ES-I3 (cell line): ENCODE measurements at regions not wholly inside any gene's neighbourhood (a gene's known extent, or its start where the extent isn't known, plus 50 kb on each side); places are given as distances from the start of the nearest gene placed in this dataset.

Experiments
- H3K36me3 ChIP-seq: 2 replicates; pipeline ENCODE4 v1.6.1; 2013; ENCODE audit warnings: mild to moderate bottlenecking, low read length, control low read depth, moderate library complexity; ENCODE audit not compliant: insufficient read depth
- H3K4me1 ChIP-seq: 2 replicates; pipeline ENCODE4 v1.6.1; 2013; ENCODE audit warnings: mild to moderate bottlenecking, control low read depth, low read length; ENCODE audit not compliant: insufficient read depth
- H3K9ac ChIP-seq: 2 replicates; pipeline ENCODE4 v1.6.1; 2013; ENCODE audit warnings: low read depth, mild to moderate bottlenecking, low read length, moderate library complexity
- H3K9me3 ChIP-seq: 2 replicates; pipeline ENCODE4 v1.6.1; 2013; ENCODE audit warnings: mild to moderate bottlenecking, low read length, moderate library complexity; ENCODE audit not compliant: control insufficient read depth, insufficient read depth

DNA sequence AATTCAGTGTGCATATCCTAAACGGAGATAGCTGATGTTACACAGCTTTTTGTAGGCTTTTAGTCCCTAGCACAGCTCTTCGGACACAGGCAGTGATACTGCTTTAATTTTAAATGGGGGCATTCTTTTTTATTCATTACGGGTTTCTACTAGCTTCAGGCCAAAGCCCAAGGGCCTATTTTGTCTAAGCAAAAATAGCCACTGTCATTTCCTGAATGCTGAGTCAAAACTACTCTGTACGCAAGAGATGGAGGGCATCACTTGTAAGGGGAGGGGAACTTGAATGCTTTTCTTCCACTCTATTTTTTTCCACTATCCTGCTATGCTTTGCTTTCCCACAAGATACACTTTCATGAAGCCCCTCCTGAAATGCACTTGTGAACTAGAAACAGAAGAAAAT is 360.7 kb downstream of the PMP22 start:
- no peaks in the 10 kb centered on the region for H3K36me3 ChIP-seq
- no peaks in the 10 kb centered on the region for H3K9me3 ChIP-seq
- no peak overlapping the region for H3K9ac ChIP-seq
- no peaks in the 10 kb centered on the region for H3K4me1 ChIP-seq

DNA sequence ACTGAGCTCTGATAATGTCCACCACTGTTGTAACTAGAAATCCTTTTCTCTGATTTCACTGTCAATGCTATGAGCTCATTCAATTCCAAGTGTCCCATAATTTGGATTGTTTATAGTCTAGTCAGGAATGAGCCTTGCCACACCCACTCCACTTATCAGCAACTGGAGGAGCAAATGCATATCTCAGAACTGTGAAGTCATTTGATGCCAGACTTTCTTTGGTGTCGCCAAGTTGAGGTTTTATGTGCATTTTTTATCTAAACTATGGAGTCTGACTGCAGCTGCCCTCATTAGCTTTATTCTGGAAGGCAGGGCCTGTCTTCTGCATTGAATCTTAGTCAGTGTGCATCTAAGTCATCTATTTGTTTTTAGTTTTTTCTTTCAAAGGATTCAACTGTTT is 361.3 kb downstream of the PMP22 start:
- Histone ChIP-seq H3K9ac (no peak overlapping the region), H3K36me3 (no peaks in the 10 kb centered on the region), H3K4me1 (no peaks in the 10 kb centered on the region), H3K9me3 (no peaks in the 10 kb centered on the region)

DNA sequence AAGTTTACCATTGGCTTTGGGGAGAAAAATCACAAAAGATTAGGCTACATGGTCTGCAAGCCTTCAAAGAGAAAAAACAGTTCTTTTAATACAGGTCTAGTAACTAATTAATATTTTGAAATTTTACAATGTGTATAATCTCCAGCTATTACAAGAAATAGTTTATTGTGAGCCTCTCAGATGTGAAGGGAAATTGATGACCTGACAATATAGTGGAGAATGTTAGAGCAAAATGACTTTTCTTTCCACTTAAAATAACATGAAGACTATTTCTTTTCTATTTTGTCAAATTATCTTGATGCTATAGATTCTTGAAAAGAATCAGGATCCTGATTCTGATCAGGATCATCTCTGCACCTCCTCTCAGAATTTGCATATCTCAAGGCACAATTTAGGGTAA is 362.3 kb downstream of the PMP22 start:
- no peaks in the 10 kb centered on the region for H3K4me1 ChIP-seq
- H3K9ac ChIP-seq, result no peak overlapping the region
- H3K36me3 ChIP-seq, result no peaks in the 10 kb centered on the region
- no peaks in the 10 kb centered on the region for H3K9me3 ChIP-seq

DNA sequence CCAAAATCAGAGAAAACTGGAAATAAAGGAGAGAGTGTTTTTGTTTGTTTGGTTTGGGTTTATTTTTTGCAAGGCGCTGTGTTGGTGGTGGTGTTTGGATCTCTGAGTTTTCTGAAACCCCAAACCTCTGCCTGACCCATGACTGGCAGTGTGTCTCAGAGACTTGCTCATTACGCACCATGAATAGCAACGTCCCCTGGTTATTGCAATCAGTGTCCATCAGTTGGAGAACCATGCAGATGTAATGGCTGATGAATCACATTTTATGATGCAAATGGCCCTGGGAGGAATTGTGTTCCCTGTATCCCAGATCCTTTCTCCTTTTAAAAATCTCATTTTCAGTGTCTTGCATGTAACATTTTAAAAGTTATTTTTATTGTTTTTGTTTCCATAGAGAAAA is 362.8 kb downstream of the PMP22 start:
- no peaks in the 10 kb centered on the region for H3K36me3 ChIP-seq
- no peaks in the 10 kb centered on the region for H3K4me1 ChIP-seq
- no peaks in the 10 kb centered on the region for H3K9me3 ChIP-seq
- no peak overlapping the region for H3K9ac ChIP-seq

DNA sequence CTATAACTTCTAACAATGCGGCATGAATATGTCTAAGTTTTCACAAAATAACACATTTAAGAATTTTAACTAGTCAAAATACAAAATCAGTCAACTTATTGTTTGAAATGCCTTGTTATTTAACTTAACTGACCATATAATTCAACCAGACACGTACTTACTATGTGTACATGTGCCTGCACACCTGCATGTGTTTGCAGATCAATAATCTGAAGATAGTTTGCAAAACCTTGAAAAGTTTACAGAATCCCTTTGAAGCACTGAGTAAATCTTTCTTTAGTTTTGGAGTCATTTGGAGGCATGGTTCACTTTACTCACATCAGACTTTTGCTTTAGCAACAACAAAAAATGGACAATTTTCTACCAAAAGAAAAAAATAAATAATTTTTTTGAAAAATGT is 363.8 kb downstream of the PMP22 start:
- no peak overlapping the region for H3K9ac ChIP-seq
- no peaks in the 10 kb centered on the region for H3K36me3 ChIP-seq
- H3K4me1 ChIP-seq, result no peaks in the 10 kb centered on the region
- no peaks in the 10 kb centered on the region for H3K9me3 ChIP-seq

DNA sequence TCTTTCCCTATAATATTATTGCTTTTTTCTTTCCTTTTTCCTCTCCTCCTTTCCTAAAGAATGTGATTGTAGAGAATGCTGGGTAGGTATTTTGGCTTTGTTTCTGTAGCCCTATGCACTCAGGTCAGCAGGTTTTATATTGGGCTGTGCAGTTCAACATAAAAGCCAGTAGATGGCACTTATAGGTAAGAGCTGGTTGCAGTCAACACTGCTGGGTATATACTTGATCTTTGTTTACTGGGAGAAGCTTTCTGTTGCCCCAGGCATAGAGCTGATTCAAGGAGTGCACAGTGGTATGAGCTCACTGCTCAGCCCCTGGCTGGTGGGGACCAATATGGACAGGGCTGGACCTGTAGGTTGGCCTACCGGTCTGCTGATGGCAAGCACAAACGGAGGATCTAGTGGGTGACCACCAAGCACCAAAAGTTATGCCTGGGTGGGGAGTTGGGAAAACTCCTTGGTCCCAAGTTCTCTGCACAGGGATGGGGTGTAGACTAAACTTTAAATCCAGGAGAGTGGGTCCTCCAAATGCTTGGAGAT is 378.9 kb downstream of the PMP22 start:
- H3K4me1 ChIP-seq, result no peaks in the 10 kb centered on the region
- no peaks in the 10 kb centered on the region; the same call in none of the 2 replicates for H3K9me3 ChIP-seq
- no peak overlapping the region for H3K9ac ChIP-seq
- H3K36me3 ChIP-seq, result no peaks in the 10 kb centered on the region

DNA sequence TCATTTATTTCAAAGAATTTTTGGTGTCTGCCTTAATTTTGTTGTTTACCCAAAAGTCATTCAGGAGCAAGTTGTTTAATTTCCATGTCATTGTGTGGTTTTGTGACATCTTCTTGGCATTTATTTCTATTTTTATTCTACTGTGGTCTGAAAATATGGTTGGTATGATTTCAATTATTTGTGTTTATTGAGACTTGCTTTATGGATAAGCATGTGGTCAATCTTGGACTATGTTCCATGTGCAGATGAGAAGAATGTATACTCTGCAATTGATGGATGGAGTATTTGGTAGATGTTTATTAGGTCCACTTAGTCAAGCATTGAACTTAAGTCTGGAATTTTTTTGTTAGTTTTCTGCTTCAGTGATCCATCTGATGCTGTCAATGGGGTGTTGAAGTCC is 383.0 kb downstream of the PMP22 start:
- Histone ChIP-seq H3K9ac (no peak overlapping the region), H3K36me3 (no peaks in the 10 kb centered on the region), H3K4me1 (no peaks in the 10 kb centered on the region), H3K9me3 (no peaks in the 10 kb centered on the region; the same call in none of the 2 replicates)

DNA sequence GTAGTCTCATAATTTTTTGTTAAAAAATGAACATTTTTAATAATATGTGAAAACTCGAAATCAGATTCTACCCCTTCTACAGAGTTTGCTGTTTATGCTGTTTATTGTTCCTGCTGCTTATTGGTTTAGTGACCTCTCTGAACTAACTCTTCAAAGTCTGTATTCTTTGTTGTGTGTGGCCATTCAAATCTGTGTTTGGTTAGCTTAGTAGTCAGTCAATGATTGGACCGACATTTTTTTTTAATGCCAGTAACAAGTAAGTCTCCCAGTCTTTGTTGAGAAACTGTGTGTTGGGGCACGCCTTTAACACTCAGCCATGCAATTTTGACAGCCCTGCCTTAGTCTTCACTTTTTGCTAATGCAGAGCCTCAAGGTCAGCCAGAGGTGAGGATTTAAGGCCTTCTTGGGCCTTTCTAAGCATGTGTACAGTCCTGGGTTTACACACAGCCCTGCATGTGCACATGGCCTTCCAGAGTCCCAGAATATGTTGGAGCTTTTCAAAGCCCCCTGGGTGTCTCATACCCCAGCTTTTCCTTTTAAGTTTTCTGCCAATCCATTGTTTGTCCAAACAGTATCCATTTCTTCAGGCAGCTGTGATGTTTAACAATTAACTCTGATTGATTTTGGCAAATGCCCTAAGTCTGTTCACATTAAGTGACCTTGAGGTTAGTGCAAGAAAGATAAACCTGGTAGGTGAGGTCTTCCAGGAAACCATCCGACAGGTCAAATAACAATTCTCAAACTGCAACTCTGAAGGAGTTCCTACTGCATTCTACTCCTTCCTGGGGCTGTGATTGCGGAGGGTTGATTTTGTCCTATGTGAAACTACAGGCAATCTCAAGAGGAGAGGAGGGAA is 389.3 kb downstream of the PMP22 start:
- no peak overlapping the region for H3K9ac ChIP-seq
- H3K36me3 ChIP-seq, result no peaks in the 10 kb centered on the region
- no peaks in the 10 kb centered on the region for H3K4me1 ChIP-seq
- H3K9me3 ChIP-seq, result no peaks in the 10 kb centered on the region; the same call in 1 of the 2 replicates

DNA sequence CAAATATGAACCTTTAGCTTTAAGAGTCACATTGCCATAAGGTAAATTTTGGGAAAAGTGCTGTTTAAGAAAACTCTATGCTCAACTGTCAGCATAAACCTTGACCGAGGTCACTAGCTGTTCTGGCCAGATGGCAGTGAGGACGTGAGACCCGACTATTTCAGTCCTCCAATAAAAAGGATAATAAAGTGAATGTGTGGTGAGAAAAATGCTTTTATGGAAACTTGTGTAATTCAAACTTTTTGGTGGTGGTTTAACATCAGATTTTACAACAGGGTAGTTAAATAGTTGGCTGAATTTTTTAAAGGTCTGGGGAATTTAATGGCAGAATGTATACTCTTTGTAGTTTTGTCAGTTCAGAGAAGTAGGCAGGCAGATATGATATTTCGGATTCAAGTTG is 391.1 kb downstream of the PMP22 start:
- Histone ChIP-seq H3K9me3 (no peaks in the 10 kb centered on the region; the same call in 1 of the 2 replicates), H3K9ac (no peak overlapping the region), H3K36me3 (no peaks in the 10 kb centered on the region), H3K4me1 (no peaks in the 10 kb centered on the region)

DNA sequence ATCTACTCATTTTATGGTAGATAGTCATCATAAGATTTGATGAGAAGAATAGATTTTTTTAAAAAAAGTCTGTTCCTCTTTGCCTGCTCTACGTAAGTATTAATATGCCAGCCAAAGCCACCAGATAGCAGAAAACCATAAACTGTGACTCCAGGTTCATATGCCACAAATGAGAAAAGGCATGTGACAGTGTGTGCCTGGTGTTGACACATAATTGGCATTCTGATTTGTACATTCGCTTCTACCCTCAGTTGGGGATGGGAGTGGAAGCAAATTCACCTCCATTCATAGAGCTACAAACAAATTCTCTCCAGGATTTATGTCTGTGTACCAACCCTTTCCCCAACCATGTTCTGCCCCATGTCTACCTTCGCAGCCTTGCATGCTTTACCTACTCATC is 391.6 kb downstream of the PMP22 start:
- H3K4me1 ChIP-seq, result no peaks in the 10 kb centered on the region
- H3K9me3 ChIP-seq, result no peaks in the 10 kb centered on the region; the same call in 1 of the 2 replicates
- no peak overlapping the region for H3K9ac ChIP-seq
- H3K36me3 ChIP-seq, result no peaks in the 10 kb centered on the region

DNA sequence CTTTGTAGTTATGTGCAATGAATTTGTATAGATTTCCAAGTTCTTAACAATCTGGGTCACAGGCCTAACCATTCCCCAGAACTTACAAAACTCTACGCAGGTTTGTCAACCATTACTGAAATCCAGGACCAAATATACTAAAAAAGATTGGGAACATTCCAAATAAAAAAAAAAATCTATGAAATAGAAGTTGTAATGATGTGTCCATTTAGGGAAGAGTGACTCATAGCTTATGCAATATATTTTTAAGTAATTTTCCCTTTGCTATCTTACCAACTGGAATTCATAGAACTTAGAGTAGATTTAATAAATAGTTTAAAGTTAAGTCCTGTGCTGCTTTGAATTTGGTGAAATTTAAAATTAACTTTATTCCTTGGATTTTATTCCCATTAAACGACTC is 393.2 kb downstream of the PMP22 start:
- no peaks in the 10 kb centered on the region for H3K36me3 ChIP-seq
- H3K4me1 ChIP-seq, result no peaks in the 10 kb centered on the region
- H3K9me3 ChIP-seq, result no peaks in the 10 kb centered on the region; the same call in 1 of the 2 replicates
- H3K9ac ChIP-seq, result no peak overlapping the region

DNA sequence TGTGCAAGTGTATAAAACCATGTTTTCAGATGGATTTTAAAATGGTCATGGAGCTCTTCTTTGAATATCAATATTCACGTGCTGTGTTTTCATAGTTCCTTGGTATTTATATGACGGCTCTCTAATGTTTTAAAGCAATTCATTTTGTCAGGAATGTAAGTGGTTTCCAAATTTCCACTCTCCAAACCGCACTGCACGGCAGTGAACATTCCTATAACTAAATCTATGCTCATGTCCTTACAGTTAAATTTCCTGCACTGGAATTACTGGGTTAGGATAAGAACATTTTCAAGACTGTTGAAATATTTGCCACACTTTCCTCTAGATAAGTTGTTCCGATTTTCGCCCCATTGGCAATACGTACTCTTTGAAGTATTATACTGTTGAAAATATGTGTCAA is 398.9 kb downstream of the PMP22 start:
- Histone ChIP-seq H3K36me3 (no peaks in the 10 kb centered on the region), H3K4me1 (no peaks in the 10 kb centered on the region), H3K9ac (no peak overlapping the region), H3K9me3 (no peaks in the 10 kb centered on the region)

DNA sequence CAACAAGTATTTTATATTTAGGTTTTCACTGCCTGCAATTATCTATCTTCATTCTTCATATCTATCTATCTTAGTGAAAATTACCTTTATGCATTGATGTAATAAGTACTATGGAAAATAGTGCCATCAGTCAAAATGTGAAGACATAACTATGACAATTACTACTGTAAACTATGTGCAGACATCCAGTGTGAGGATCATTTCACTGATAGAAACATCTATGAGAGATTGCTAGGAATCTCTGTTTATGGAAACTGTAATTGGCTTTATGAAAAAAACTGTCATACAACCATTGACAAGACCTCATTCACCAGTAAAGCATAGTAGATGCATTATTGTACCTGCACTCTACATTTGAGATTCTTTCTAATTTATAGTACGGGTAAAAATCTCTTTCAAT is 401.0 kb downstream of the PMP22 start:
- Histone ChIP-seq H3K9me3 (no peaks in the 10 kb centered on the region), H3K36me3 (no peaks in the 10 kb centered on the region), H3K4me1 (no peaks in the 10 kb centered on the region), H3K9ac (no peak overlapping the region)

DNA sequence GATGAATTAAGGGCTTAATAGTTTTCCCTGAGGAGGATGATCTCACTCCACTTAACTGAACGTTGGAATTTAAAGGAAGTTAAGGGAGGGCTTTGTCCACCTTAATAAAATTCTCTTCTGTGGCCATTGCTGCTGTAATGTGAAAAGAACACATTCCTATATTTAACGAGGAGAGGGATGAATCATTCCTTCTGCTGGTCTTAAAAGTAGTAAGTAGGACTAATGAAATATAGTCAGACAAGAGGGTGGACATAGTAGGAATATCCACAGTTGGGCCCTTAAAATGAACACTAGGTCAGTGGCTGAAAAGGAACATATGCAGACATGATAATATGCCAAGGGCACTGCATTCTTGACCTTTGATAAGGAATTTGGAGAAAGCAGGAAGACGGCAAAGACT is 405.6 kb downstream of the PMP22 start:
- H3K9me3 ChIP-seq, result no peaks in the 10 kb centered on the region
- H3K9ac ChIP-seq, result no peak overlapping the region
- 0 out of 2 replicates have a peak, but pooled peaks cover 8% of the 10 kb centered on the region for H3K4me1 ChIP-seq
- no peaks in the 10 kb centered on the region for H3K36me3 ChIP-seq

DNA sequence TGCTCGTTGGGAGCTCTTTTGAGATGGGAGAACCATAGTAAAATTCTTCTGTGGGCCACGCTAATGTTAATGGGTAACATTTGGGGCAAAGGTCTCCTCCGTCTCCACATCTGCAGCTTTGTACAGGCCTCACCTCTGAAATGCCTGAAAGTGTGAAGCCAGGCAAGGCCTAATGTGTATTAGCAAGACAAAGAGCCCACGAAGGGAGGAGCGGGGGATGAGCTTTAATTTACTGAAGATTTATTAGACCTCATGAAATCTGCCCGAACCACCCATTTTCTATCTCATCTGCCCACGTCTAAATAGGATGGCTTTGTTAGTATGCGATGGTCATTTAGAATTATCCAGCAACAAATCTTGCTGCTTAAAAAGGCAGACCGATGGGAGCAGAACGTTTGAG is 408.9 kb downstream of the PMP22 start:
- Histone ChIP-seq H3K9me3 (no peaks in the 10 kb centered on the region), H3K4me1 (0 out of 2 replicates have a peak, but pooled peaks cover 8% of the 10 kb centered on the region), H3K9ac (no peak overlapping the region), H3K36me3 (no peaks in the 10 kb centered on the region)
